Fibroblast of pulmonary artery (primary cell): ENCODE measurements at regions not wholly inside any gene's neighbourhood (a gene's known extent, or its start where the extent isn't known, plus 50 kb on each side); places are given as distances from the start of the nearest gene placed in this dataset.

Experiments
- DNase-seq: peaks from one replicate; pipeline ENCODE4 v3.0.0-alpha.2; 2010; ENCODE audit warnings: low read depth
- H3K4me3 ChIP-seq: replicated peaks from 2 replicates; pipeline ENCODE4 v1.5.1; 2011; ENCODE audit warnings: low read depth, mild to moderate bottlenecking, control low read depth, low read length, moderate library complexity
- CTCF ChIP-seq: IDR thresholded peaks from 2 replicates; pipeline ENCODE4 v1.5.1; 2011; ENCODE audit warnings: mild to moderate bottlenecking, control low read depth, low read length, inconsistent platforms; ENCODE audit errors: missing control alignments

DNA sequence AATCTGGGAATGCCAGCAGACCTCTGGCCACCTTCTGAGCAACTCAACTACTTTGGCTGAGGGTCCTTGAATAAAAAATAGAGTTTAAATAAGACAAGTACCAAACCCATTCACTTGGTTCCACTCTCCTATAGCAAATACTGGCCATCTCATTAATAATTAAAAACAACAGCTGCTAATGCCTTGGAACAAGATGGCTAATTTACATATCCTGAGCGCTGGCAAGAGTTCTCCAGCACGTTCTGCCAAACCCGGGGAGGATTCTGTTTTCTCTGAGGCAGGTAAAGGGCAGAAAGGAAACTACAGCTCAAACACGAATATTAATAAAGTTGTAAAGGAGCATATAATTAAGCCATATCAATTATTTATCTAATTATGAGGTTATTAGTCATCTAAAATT, 1123.7 kb downstream of the TDRD15 start:
- DNase-seq: no peak
- TF ChIP-seq CTCF: no peak
- H3K4me3 ChIP-seq: no peak overlapping the region

- TF ChIP-seq CTCF: no peak
- H3K4me3 ChIP-seq: no peak overlapping the region
- DNase-seq: no peak
Observed at GRCh38 chr2:22248851-22249250, 1125.1 kb downstream of the TDRD15 start.

GRCh38 chr2:22253171-22253570, 1129.4 kb downstream of the TDRD15 start:
- no peak for TF ChIP-seq CTCF
- H3K4me3 ChIP-seq: no peak overlapping the region
- no peak for DNase-seq

- no peak for TF ChIP-seq CTCF
- no peak overlapping the region for H3K4me3 ChIP-seq
- DNase-seq: no peak
Observed at GRCh38 chr2:22261165-22261564, 1123.8 kb upstream of the KLHL29 start.

- no peak for DNase-seq
- H3K4me3 ChIP-seq: no peak overlapping the region
- TF ChIP-seq CTCF: no peak
Observed at GRCh38 chr2:22270341-22270740, 1114.6 kb upstream of the KLHL29 start.

DNA sequence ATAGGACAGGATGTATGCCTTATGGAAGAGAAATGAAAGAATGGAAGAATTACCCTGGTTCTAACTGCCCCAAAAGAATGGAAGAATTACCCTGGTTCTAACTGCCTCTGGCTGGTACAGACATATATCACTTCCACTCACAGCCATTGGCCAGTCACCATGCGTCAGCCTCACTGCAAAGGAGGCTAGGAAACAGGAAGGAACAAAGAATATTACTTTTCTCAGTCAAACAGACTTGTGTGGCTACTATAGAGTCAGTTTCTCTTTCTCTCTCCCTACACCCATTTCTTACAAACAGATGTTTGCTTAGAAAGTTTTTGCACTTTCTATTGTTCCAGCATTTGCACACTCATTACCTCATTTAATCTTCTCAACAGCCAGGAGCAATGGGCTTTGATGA, 1111.1 kb upstream of the KLHL29 start:
- no peak overlapping the region for H3K4me3 ChIP-seq
- TF ChIP-seq CTCF: no peak
- no peak for DNase-seq

DNA sequence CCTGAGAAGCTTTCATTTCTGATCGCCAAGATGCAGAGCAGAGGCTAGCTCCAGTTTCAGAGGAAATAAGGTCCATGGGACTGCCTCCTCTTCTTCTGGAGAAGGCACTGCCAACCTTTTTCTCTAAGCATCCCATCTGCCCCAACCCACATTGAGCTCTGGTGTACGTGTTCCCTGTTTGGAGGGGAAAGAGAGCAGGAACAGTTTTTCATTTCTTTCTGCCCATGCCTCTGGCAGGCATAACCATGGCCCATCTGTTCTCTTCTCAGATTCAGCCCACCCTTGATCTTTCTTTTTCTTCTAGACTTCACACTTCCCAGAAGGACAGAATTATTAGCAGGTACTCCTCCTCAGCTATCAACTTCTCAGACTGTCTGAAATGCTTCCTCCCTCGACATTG, 1110.3 kb upstream of the KLHL29 start:
- H3K4me3 ChIP-seq: no peak overlapping the region
- no peak for TF ChIP-seq CTCF
- no peak for DNase-seq
